ENCODE measurements at regions not wholly inside any gene's neighbourhood (a gene's known extent, or its start where the extent isn't known, plus 50 kb on each side); places are given as distances from the start of the nearest gene placed in this dataset.

DNA sequence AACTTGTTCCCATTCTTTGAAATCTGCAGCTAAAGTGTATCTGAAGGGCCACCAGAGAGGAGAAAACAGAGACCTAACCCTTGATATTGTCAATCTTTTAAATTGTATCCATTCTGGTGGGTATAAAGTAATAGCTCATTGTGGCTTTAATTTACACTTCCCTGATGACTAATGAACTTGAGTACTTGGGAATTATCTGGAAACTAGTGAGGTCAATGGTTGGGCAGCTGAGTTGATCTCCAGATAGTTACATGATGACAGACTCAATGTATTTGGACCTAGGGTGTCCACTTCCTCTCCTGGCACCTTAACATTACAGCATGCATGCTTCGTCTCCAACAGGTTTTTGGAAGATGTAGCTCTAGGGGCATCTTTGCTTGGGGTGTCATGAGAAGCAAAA is 195.2 kb downstream of the PDCD6IP start:
- Histone ChIP-seq H3K27ac (ENCODE audit: low read depth, low read length) (no peak overlapping the region), H3K4me3 (ENCODE audit: low read length) (no peak overlapping the region), H3K9me3 (ENCODE audit: control insufficient read depth in 2 of 3, low read length in 3 of 3) (no peaks in the 10 kb centered on the region), H3K4me1 (ENCODE audit: control insufficient read depth in 2 of 2, insufficient read depth in 2 of 2, low read length in 2 of 2) (no peaks in the 10 kb centered on the region), H3K27me3 (ENCODE audit: control insufficient read depth in 2 of 2, insufficient read depth in 2 of 2, low read length in 2 of 2) (no peaks in the 10 kb centered on the region), H3K36me3 (ENCODE audit: control insufficient read depth in 2 of 3, insufficient read depth in 3 of 3, low read length in 3 of 3) (no peaks in the 10 kb centered on the region)
- POLR2A ChIA-PET, result no interaction called here
- Mint-ChIP-seq H3K9me3 (peaks cover 0 to 28% (median 6%) of the 10 kb centered on the region in 11 donors), H3K4me1 (peaks cover 0 to 2% (median 0%) of the 10 kb centered on the region in 7 donors), H3K4me3 (no peak overlapping the region), H3K27me3 (peaks cover 0 to 14% (median 6%) of the 10 kb centered on the region in 5 donors), H3K27ac (no peak overlapping the region), H3K36me3 (peaks cover 0 to 10% (median 5%) of the 10 kb centered on the region in 5 donors)
- CTCF ChIA-PET, result no interaction called here
- DNase-seq (no peak), ATAC-seq (no peak)
- intact Hi-C loops (cut with micrococcal nuclease), result no loop called here

DNA sequence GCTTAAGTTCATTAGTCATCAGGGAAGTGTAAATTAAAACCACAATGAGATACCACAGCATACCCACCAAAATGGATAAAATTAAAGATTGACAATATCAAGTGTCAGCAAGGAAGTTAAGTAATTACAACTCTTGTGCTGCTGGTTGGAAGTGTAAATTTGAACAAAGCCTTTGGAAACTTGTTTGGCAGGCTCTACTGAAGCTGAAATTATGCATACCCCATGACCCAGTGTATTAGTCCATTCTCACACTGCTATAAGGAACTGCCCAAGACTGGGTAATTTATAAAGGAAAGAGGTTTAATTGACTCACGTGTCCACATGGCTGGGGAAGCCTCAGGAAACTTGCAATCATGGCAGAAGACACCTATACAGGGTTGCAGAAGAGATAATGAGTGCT is 196.1 kb downstream of the PDCD6IP start:
- CTCF ChIA-PET, result no interaction called here
- H3K4me3 Mint-ChIP-seq, result no peak overlapping the region

DNA sequence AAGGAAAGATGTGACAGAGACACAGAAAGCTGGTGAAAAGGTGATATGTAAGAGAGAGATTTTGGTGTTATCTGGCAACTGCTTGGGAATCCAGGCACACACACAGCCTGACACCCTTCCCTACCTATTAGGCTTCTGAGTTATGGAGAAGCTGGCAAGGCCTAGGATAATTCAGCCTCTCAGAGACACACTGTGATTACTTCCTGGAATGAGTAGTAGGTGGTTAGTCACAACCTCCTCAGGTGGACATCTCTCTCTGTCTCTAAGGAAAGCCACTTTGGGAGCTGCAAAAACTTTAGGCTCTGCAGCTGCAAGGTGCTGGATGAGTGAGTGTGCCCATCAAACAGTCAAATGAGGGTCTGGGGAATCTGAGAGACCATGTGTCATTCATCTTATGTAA is 201.9 kb downstream of the PDCD6IP start:
- no peak overlapping the region for H3K4me3 ChIP-seq (ENCODE audit: low read length)
- Mint-ChIP-seq H3K36me3 (peaks cover 0 to 10% (median 0%) of the 10 kb centered on the region in 5 donors), H3K4me3 (no peak overlapping the region), H3K27me3 (peaks cover 0 to under 1% (median 0%) of the 10 kb centered on the region in 5 donors), H3K27ac (no peak overlapping the region), H3K4me1 (peaks cover 0 to 2% (median 0%) of the 10 kb centered on the region in 7 donors), H3K9me3 (peaks cover 0 to 16% (median 2%) of the 10 kb centered on the region in 11 donors)
- ChIA-PET POLR2A (no interaction called here), CTCF (no interaction called here)
- no peak for DNase-seq
- no peaks in the 10 kb centered on the region for H3K36me3 ChIP-seq (ENCODE audit: control insufficient read depth in 2 of 3, insufficient read depth in 3 of 3, low read length in 3 of 3)
- no peaks in the 10 kb centered on the region for H3K9me3 ChIP-seq (ENCODE audit: control insufficient read depth in 2 of 3, low read length in 3 of 3)
- no peak overlapping the region for H3K27ac ChIP-seq (ENCODE audit: low read depth, low read length)
- intact Hi-C loops (cut with micrococcal nuclease), result no loop called here
- H3K4me1 ChIP-seq (ENCODE audit: control insufficient read depth in 2 of 2, insufficient read depth in 2 of 2, low read length in 2 of 2), result no peaks in the 10 kb centered on the region
- ATAC-seq, result no peak
- no peaks in the 10 kb centered on the region for H3K27me3 ChIP-seq (ENCODE audit: control insufficient read depth in 2 of 2, insufficient read depth in 2 of 2, low read length in 2 of 2)

More for the DNA sequence above, 196.1 kb downstream of the PDCD6IP start:
- Histone ChIP-seq H3K27me3 (ENCODE audit: control insufficient read depth in 2 of 2, insufficient read depth in 2 of 2, low read length in 2 of 2) (no peaks in the 10 kb centered on the region), H3K36me3 (ENCODE audit: control insufficient read depth in 2 of 3, insufficient read depth in 3 of 3, low read length in 3 of 3) (no peaks in the 10 kb centered on the region), H3K4me1 (ENCODE audit: control insufficient read depth in 2 of 2, insufficient read depth in 2 of 2, low read length in 2 of 2) (no peaks in the 10 kb centered on the region), H3K4me3 (ENCODE audit: low read length) (no peak overlapping the region), H3K27ac (ENCODE audit: low read depth, low read length) (no peak overlapping the region), H3K9me3 (ENCODE audit: control insufficient read depth in 2 of 3, low read length in 3 of 3) (no peaks in the 10 kb centered on the region)
- Mint-ChIP-seq H3K27ac (no peak overlapping the region), H3K4me1 (peaks cover 0 to 2% (median 0%) of the 10 kb centered on the region in 7 donors), H3K27me3 (peaks cover 0 to 14% (median 6%) of the 10 kb centered on the region in 5 donors), H3K36me3 (peaks cover 0 to 10% (median 5%) of the 10 kb centered on the region in 5 donors), H3K9me3 (peaks cover 0 to 28% (median 6%) of the 10 kb centered on the region in 11 donors)
- no peak for DNase-seq
- no peak for ATAC-seq
- POLR2A ChIA-PET, result no interaction called here
- intact Hi-C loops (cut with micrococcal nuclease), result no loop called here

DNA sequence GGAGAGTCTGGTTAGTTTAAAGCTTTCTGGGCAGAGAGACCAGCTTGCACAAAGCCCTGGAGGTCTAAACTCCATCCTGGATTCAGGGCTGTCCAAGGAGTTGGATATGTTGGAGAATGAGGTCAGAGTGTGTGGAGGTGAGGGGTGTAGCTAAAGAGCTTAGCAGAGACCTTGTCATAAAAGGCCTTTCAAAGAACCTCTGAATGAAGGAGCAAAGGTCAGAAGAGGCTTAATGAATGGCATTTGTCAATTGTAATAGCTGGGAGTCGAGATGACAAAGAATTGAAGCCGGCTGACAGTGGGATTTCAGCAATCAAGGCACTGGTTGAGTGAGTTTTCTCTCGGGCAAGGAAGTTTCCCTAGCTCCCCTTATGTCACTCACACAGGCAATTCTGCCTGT is 202.6 kb downstream of the PDCD6IP start:
- intact Hi-C loops (cut with micrococcal nuclease), result no loop called here
- Mint-ChIP-seq H3K27ac (no peak overlapping the region), H3K4me1 (peaks cover 0 to 2% (median 0%) of the 10 kb centered on the region in 7 donors), H3K9me3 (peaks cover 0 to 9% (median 0%) of the 10 kb centered on the region in 11 donors), H3K4me3 (no peak overlapping the region), H3K27me3 (peaks cover 0 to 5% (median 0%) of the 10 kb centered on the region in 5 donors), H3K36me3 (peaks cover 0 to 10% (median 0%) of the 10 kb centered on the region in 5 donors)
- POLR2A ChIA-PET, result no interaction called here
- no peaks in the 10 kb centered on the region for H3K4me1 ChIP-seq (ENCODE audit: control insufficient read depth in 2 of 2, insufficient read depth in 2 of 2, low read length in 2 of 2)
- CTCF ChIA-PET, result no interaction called here
- H3K4me3 ChIP-seq (ENCODE audit: low read length), result no peak overlapping the region
- no peaks in the 10 kb centered on the region for H3K27me3 ChIP-seq (ENCODE audit: control insufficient read depth in 2 of 2, insufficient read depth in 2 of 2, low read length in 2 of 2)
- no peak overlapping the region for H3K27ac ChIP-seq (ENCODE audit: low read depth, low read length)
- H3K36me3 ChIP-seq (ENCODE audit: control insufficient read depth in 2 of 3, insufficient read depth in 3 of 3, low read length in 3 of 3), result no peaks in the 10 kb centered on the region
- ATAC-seq, result no peak
- no peak for DNase-seq
- H3K9me3 ChIP-seq (ENCODE audit: control insufficient read depth in 2 of 3, low read length in 3 of 3), result no peaks in the 10 kb centered on the region

DNA sequence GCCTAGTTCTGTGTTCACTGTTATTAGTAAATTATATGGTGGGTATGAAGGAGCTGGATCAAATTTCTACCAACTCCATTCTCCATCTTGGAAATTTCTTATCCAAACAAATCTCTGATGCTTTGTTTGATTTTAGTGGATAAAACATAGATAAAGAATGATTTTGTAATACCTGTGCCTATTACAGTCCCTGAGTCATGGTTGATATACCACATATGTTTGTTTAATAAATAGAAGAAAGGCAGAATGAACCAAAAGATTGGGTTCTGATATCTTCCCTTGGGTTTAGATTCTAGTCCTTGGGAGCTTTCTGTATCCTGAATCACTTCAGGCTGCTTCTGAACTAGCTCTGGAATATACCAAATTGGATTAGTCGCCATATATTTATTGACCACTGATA is 203.6 kb downstream of the PDCD6IP start:
- H3K9me3 ChIP-seq (ENCODE audit: control insufficient read depth in 2 of 3, low read length in 3 of 3), result no peaks in the 10 kb centered on the region
- H3K36me3 ChIP-seq (ENCODE audit: control insufficient read depth in 2 of 3, insufficient read depth in 3 of 3, low read length in 3 of 3), result no peaks in the 10 kb centered on the region
- H3K4me1 ChIP-seq (ENCODE audit: control insufficient read depth in 2 of 2, insufficient read depth in 2 of 2, low read length in 2 of 2), result no peaks in the 10 kb centered on the region
- Mint-ChIP-seq H3K4me3 (no peak overlapping the region), H3K4me1 (peaks cover 0 to 2% (median 0%) of the 10 kb centered on the region in 7 donors), H3K27ac (no peak overlapping the region), H3K36me3 (peaks cover 0 to under 1% (median 0%) of the 10 kb centered on the region in 5 donors), H3K9me3 (no peaks in the 10 kb centered on the region), H3K27me3 (peaks cover 0 to 5% (median 0%) of the 10 kb centered on the region in 5 donors)
- POLR2A ChIA-PET, result no interaction called here
- intact Hi-C loops (cut with micrococcal nuclease), result no loop called here
- H3K4me3 ChIP-seq (ENCODE audit: low read length), result no peak overlapping the region
- DNase-seq (no peak), ATAC-seq (no peak)
- CTCF ChIA-PET, result no interaction called here
- no peaks in the 10 kb centered on the region for H3K27me3 ChIP-seq (ENCODE audit: control insufficient read depth in 2 of 2, insufficient read depth in 2 of 2, low read length in 2 of 2)
- no peak overlapping the region for H3K27ac ChIP-seq (ENCODE audit: low read depth, low read length)

DNA sequence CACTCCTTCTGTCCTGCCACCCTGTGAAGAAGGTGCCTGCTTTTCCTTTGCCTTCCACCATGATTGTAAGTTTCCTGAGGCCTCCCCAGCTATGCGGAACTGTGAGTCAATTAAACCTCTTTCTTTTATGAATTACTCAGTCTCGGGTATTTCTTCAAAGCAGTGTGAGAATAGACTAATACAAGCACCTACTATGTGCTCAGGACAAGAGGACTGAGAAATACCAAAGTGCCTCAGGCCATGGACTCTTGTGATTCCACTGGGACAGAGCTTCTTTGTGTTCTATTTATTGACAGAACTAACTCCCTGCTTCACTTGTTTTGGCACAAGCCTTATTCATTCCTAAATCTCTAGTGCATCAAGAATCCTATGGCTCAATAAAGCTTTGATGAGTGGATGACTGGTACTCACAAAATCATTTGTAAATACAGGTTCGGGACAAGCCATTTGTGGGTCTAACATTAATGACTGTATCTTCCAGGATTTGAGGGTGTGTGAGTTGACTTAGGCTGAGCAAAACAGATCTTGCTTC is 204.2 kb downstream of the PDCD6IP start:
- H3K4me3 ChIP-seq (ENCODE audit: low read length), result no peak overlapping the region
- intact Hi-C loops (cut with micrococcal nuclease), result no loop called here
- no peaks in the 10 kb centered on the region for H3K9me3 Mint-ChIP-seq
- CTCF ChIA-PET, result no interaction called here
- H3K9me3 ChIP-seq (ENCODE audit: control insufficient read depth in 2 of 3, low read length in 3 of 3), result no peaks in the 10 kb centered on the region
- DNase-seq (no peak), ATAC-seq (no peak)
- H3K4me3 Mint-ChIP-seq, result no peak overlapping the region
- no peak overlapping the region for H3K27ac ChIP-seq (ENCODE audit: low read depth, low read length)
- H3K36me3 ChIP-seq (ENCODE audit: control insufficient read depth in 2 of 3, insufficient read depth in 3 of 3, low read length in 3 of 3), result no peaks in the 10 kb centered on the region
- H3K36me3 Mint-ChIP-seq, result no peaks in the 10 kb centered on the region
- H3K4me1 Mint-ChIP-seq, result peaks cover 0 to 2% (median 0%) of the 10 kb centered on the region in 7 donors
- H3K27me3 Mint-ChIP-seq, result peaks cover 0 to 5% (median 0%) of the 10 kb centered on the region in 5 donors
- H3K27ac Mint-ChIP-seq, result no peak overlapping the region
- POLR2A ChIA-PET, result no interaction called here
- H3K27me3 ChIP-seq (ENCODE audit: control insufficient read depth in 2 of 2, insufficient read depth in 2 of 2, low read length in 2 of 2), result no peaks in the 10 kb centered on the region
- H3K4me1 ChIP-seq (ENCODE audit: control insufficient read depth in 2 of 2, insufficient read depth in 2 of 2, low read length in 2 of 2), result no peaks in the 10 kb centered on the region

DNA sequence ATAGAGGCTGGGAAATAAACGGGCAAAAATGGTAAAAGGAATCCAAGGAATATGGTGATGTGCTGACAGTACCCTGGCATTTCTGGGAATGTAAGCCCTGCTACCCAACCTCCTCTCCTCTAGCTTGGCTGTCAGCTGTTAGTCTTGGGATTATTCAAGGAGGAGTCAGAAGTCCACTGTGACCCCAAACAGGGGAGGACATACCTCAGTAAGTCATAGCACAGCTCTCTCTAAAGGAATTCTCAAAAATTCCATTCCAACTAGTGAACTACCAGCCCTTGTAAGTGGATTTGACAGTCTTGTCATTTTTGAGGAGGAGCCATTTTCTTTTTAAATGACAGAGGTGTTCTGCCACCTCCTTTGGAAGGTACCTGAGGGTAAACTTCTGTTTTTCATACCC is 207.5 kb downstream of the PDCD6IP start:
- intact Hi-C loops (cut with micrococcal nuclease), result no loop called here

More for the DNA sequence above, 207.5 kb downstream of the PDCD6IP start:
- H3K4me3 ChIP-seq (ENCODE audit: low read length), result no peak overlapping the region
- H3K27ac Mint-ChIP-seq, result no peak overlapping the region
- POLR2A ChIA-PET, result no interaction called here
- H3K27me3 ChIP-seq (ENCODE audit: control insufficient read depth in 2 of 2, insufficient read depth in 2 of 2, low read length in 2 of 2), result no peaks in the 10 kb centered on the region
- H3K27ac ChIP-seq (ENCODE audit: low read depth, low read length), result no peak overlapping the region
- H3K36me3 ChIP-seq (ENCODE audit: control insufficient read depth in 2 of 3, insufficient read depth in 3 of 3, low read length in 3 of 3), result no peaks in the 10 kb centered on the region
- DNase-seq, result no peak
- no peak overlapping the region for H3K4me3 Mint-ChIP-seq
- CTCF ChIA-PET, result no interaction called here
- no peaks in the 10 kb centered on the region for H3K36me3 Mint-ChIP-seq
- no peaks in the 10 kb centered on the region for H3K4me1 Mint-ChIP-seq
- no peaks in the 10 kb centered on the region for H3K4me1 ChIP-seq (ENCODE audit: control insufficient read depth in 2 of 2, insufficient read depth in 2 of 2, low read length in 2 of 2)
- ATAC-seq, result no peak
- peaks cover 0 to 2% (median 0%) of the 10 kb centered on the region in 11 donors for H3K9me3 Mint-ChIP-seq
- H3K9me3 ChIP-seq (ENCODE audit: control insufficient read depth in 2 of 3, low read length in 3 of 3), result no peaks in the 10 kb centered on the region
- peaks cover 0 to 5% (median 0%) of the 10 kb centered on the region in 5 donors for H3K27me3 Mint-ChIP-seq

Data from naive thymus-derived CD4-positive, alpha-beta T cell (primary cell).